ENCODE measurements at regions not wholly inside any gene's neighbourhood (a gene's known extent, or its start where the extent isn't known, plus 50 kb on each side); places are given as distances from the start of the nearest gene placed in this dataset.

- no peak for DNase-seq (ENCODE audit: low read depth, low spot score)
Measured at GRCh38 chr14:86640288-86640687, 1110.3 kb downstream of the FLRT2 start.

- DNase-seq (ENCODE audit: low read depth, low spot score), result no peak
Measured at GRCh38 chr14:86639666-86640065, 1109.7 kb downstream of the FLRT2 start.

GRCh38 chr14:86639146-86639545, 1109.2 kb downstream of the FLRT2 start:
- DNase-seq (ENCODE audit: low read depth, low spot score), result no peak

GRCh38 chr14:86627080-86627479, 1097.1 kb downstream of the FLRT2 start:
- DNase-seq (ENCODE audit: low read depth, low spot score), result no peak

DNA sequence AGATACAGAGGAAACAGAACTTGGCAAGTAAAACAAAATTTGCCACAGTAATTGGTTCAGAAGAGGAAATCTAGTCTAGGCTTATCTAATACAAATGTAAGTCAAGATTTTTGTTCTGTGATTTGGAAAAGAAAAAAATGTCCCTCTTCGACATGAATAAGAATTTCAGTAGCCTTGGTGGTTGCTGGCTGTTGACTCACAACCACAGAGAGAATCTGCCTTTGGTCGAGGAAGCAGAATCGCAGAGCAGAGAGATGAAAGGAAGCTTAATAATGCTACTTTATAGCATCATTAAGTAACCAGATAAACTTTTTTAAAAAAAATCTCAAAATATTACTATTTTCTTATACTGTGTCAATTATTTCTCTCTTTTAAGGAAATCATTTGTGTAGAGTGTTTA, 1096.6 kb downstream of the FLRT2 start:
- no peak for DNase-seq (ENCODE audit: low read depth, low spot score)

DNA sequence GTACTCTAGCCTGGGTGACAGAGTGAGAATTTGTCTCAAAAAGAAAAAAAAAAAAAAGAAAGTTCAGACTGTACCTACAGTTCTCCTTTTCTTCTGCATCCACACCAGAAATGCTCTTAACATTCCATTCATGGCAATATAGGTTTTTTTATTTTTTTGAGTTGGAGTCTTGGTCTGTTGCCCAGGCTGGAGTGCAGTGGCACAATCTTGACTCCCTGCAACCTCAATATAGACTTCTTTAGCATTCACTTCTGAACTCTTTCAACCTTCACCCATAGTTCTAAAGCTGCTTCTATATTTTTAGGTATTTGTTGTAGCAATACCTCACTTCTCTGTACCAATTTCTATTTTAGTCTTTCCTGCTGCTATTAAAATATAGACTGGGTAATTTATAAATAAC, 1095.7 kb downstream of the FLRT2 start:
- no peak for DNase-seq (ENCODE audit: low read depth, low spot score)

GRCh38 chr14:86619726-86620125, 1089.8 kb downstream of the FLRT2 start:
- no peak for DNase-seq (ENCODE audit: low read depth, low spot score)

DNA sequence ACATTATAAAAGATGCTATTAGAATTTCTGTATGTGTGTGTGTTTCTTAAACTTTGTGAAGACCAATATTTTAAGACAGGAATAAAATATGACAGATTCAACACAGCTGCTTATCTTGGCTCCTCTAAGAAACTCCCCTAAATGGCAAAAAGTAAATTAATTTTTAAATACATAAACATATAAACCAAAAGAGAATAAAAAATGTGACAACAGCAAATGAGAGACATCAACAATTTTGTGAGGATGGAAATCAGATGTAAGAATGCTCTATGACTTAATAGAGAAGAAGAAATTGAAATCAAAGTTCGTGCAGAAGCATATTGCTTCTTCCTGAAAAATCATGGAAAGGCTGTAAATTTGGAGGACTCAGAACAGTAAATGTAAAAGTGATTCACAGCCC, 1083.8 kb downstream of the FLRT2 start:
- DNase-seq (ENCODE audit: low read depth, low spot score), result no peak

DNA sequence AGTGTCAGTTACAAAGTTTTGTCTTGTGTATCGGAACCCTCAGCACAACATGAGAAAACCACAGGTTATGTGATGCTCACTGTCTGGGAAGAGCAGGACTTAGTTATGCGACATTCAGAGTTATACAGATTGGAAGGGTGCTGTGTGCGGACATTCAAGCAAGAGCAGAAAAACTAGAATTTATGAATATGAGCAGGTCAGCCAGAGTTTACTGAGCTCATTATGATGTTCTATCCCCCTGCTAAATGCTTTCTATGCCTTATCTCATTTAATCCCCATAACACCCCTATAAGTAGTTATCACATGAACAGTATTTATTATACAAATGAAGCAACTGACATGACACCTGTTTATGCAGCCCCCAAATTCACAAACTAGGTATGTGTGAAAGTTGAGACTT, 1083.2 kb downstream of the FLRT2 start:
- DNase-seq (ENCODE audit: low read depth, low spot score), result no peak

- DNase-seq (ENCODE audit: low read depth, low spot score), result no peak
Measured at GRCh38 chr14:86604561-86604960, 1074.6 kb downstream of the FLRT2 start.

- DNase-seq (ENCODE audit: low read depth, low spot score), result no peak
Measured at GRCh38 chr14:86602263-86602662, 1072.3 kb downstream of the FLRT2 start.

GRCh38 chr14:86601813-86602212, 1071.9 kb downstream of the FLRT2 start:
- no peak for DNase-seq (ENCODE audit: low read depth, low spot score)

GRCh38 chr14:86597279-86597678, 1067.3 kb downstream of the FLRT2 start:
- DNase-seq (ENCODE audit: low read depth, low spot score), result no peak

DNA sequence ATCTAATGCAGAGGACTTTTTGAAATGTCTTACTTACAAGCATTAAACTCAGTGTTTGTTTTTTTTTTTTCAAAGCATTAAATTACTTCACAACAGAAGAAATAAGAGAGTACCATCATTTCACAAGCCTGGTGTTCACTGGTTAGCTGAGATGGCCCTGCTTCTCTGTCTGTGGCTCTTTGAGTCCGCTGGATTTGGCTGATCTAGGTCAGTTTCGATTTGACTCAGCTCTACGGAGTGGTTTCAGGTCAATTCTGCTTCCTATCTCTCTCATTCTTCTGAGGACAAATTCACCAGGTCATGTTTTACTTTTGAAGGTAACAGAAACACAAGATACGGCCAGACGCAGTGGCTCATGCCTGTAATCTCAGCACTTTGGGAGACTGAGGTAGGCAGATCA, 1066.1 kb downstream of the FLRT2 start:
- DNase-seq (ENCODE audit: low read depth, low spot score), result no peak

DNA sequence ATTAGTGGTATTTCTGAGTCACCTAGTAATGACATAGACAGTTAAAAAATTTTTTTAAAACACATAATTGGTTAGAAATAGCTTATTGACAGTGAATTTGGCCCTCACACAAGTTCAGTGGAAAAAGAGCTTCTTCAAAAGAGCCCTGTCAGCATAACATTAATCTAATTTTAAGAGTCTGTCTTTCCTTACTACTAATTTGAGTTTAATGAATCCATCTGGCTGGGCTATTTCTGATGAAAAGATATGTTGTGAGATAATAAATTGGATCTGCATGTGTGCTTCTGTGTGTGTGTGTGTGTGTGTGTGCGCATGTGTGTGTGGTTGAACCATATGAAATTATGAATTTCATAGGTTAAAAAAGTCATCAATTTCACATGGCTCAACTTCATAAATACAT, 1045.2 kb downstream of the FLRT2 start:
- DNase-seq (ENCODE audit: low read depth, low spot score), result no peak

- DNase-seq (ENCODE audit: low read depth, low spot score), result no peak
Measured at GRCh38 chr14:86574778-86575129, 1044.8 kb downstream of the FLRT2 start.

GRCh38 chr14:86574051-86574777, 1044.3 kb downstream of the FLRT2 start:
- no peak for DNase-seq (ENCODE audit: low read depth, low spot score)

GRCh38 chr14:86570371-86570770, 1040.4 kb downstream of the FLRT2 start:
- DNase-seq (ENCODE audit: low read depth, low spot score), result no peak

- DNase-seq (ENCODE audit: low read depth, low spot score), result no peak
Measured at GRCh38 chr14:86543521-86543920, 1013.6 kb downstream of the FLRT2 start.

DNA sequence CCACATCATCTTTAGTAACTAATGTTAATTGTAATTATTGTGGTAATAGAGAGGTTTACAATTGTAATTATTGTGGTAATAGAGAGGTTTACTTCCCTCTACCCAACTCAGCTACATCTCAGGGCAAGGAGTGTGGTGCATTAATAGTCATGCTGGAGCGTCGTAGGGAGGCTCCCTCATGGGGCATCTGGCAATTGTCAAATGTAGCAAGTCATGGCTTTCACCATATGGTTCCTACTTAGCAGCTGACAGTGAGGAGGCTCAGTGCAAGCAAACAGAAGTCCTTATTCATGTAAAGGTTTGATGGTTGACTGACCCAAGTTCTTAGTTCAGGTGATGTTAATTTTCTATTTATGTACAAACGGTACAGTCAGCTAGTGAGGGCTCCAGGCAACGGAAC, 1012.0 kb downstream of the FLRT2 start:
- no peak for DNase-seq (ENCODE audit: low read depth, low spot score)

- DNase-seq (ENCODE audit: low read depth, low spot score), result no peak
Measured at GRCh38 chr14:86540636-86541247, 1010.8 kb downstream of the FLRT2 start.

DNA sequence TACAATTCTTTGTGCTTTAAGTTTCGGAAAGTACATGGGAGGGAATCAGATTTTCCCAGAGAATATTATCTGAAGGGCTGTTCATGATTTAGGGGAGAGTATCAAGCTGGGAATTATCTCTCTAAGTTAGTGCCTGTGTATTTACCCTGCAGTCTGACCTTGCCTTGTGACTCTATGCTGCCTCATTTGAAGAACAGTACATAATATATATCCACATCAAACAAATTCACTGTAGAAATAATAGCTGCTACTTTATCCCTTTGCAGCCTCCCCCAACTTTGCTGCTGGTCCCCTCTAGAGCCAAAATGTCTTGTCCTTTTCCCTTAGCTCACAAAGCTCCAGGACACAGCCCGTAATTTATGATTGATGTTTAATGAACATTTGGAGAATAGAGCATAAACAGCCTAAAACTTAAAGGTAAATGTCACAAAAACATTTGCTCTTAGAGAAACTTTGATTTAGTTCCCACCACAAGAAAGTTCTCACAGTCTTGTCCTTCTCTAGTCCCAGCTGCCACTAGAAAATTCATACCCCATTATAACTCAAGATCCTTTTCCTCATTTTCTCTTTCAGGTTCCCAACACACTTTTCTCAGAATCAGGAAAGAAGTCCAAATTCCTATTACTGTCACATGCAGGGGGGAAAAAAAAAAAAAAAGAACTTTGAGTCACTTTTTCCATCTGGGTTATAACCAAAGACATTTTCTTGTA, 1009.6 kb downstream of the FLRT2 start:
- DNase-seq (ENCODE audit: low read depth, low spot score), result no peak

DNA sequence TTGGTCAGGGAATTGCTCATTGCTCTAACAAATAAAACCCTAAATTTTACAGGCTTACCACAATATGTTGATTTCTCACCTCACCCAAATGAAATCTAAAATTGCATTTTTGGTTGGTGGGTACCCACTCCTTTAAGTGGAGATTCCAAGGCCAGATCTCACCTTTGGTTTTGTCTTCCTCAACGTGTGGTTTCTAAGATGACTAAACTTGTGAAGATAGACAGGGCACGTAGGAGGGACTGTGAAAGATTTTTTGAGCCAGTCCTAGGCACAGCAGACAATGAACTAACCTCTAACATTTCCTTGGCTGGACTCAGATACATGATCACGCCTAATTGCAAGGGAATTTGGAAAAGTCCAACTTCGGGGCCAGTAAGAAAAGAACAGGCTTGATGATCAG, 1003.9 kb downstream of the FLRT2 start:
- no peak for DNase-seq (ENCODE audit: low read depth, low spot score)

All from smooth muscle cell of the brain vasculature (primary cell).